Activated naive CD4-positive, alpha-beta T cell treated with anti-CD3 and anti-CD28 coated beads, Interleukin-2, amount 10 ng/mL, durations not matched to agents 7 days and 5 days (primary cell): ENCODE measurements at regions not wholly inside any gene's neighbourhood (a gene's known extent, or its start where the extent isn't known, plus 50 kb on each side); places are given as distances from the start of the nearest gene placed in this dataset.
A peak's percentile ranks its signal among the peaks of the same experiment; 100 is the strongest.

ENCODE experiments used
- CTCF ChIA-PET: fragments of 350-600 bp; sonication (Branson Sonifier 250); formaldehyde crosslinking; loops from one replicate; lab custom pipeline; 2021; ENCODE audit warnings: antibody characterized with exemption; lab: Charles Lee
- DNase-seq: peaks from one replicate; pipeline ENCODE4 v3.0.0-alpha.2; 2020
- H3K27ac Mint-ChIP-seq: one replicate; pipeline ENCODE4 v1.8.0; 2021; ENCODE audit warnings: mild to moderate bottlenecking, moderate library complexity, mixed read lengths
- H3K27me3 Mint-ChIP-seq: one replicate; pipeline ENCODE4 v1.8.0; 2021; ENCODE audit warnings: mild to moderate bottlenecking, mixed read lengths
- H3K36me3 Mint-ChIP-seq: one replicate; pipeline ENCODE4 v1.8.0; 2021; ENCODE audit warnings: mixed read lengths
- H3K4me1 Mint-ChIP-seq: one replicate; pipeline ENCODE4 v1.8.0; 2021; ENCODE audit warnings: mixed read lengths
- H3K4me3 Mint-ChIP-seq: one replicate; pipeline ENCODE4 v1.8.0; 2021; ENCODE audit warnings: mild to moderate bottlenecking, moderate library complexity, mixed read lengths
- H3K9me3 Mint-ChIP-seq: one replicate; pipeline ENCODE4 v1.8.0; 2021; ENCODE audit warnings: mixed read lengths

GRCh38 chr17:73772107-73772705 lies 128.0 kb upstream of the SDK2 start:
- DNase-seq = no peak
- Mint-ChIP-seq H3K4me1 (no peaks in the 10 kb centered on the region), H3K4me3 (no peak overlapping the region), H3K9me3 (no peaks in the 10 kb centered on the region), H3K36me3 (no peaks in the 10 kb centered on the region), H3K27me3 (peaks cover 23% of the 10 kb centered on the region), H3K27ac (no peak overlapping the region)
- CTCF ChIA-PET = no interaction called here

DNA sequence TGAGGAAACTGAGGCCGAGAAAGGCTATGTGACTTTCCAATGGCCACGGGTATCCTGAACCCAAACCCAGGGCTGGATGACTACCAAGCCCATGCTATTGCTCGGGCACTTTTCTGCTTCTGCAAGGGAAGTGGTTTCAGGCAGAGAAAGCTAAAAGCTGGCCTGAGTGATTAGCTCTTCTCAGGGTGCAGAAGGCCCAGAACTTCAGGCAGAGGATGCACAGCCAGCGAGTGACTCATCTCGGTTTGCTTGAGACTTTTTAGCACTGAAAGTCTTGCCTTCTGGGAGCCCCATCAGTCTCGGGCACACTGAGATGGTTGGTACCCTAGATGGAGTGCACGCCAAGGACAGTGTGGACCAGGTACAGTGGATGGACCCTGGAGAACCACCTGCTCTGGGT lies 129.5 kb upstream of the SDK2 start:
- H3K27me3 Mint-ChIP-seq = peaks cover 18% of the 10 kb centered on the region

DNA sequence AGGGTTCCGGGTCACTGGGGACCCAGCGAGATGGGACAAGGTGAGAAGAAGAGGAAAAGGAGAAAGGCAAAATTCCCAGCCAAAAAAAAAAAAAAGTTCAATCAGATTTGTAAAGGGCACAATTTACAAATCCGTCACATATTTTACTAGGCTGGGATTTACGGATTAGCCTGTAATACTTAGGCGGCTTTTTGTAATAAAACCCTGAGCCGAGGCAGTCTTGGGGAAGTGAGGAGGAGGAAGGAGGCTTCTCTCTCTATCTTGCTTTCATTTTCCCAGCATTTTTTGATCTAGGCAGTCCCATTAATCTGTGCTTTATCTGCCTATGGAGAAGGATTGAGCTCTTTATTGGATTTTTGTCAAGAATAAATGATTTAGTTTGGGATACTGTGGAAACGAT lies 130.6 kb upstream of the SDK2 start:
- Mint-ChIP-seq H3K27ac (no peak overlapping the region), H3K4me1 (no peaks in the 10 kb centered on the region), H3K36me3 (no peaks in the 10 kb centered on the region), H3K4me3 (no peak overlapping the region), H3K27me3 (peaks cover 12% of the 10 kb centered on the region), H3K9me3 (no peaks in the 10 kb centered on the region)
- CTCF ChIA-PET = no interaction called here
- DNase-seq = no peak

More for the DNA sequence above, 129.5 kb upstream of the SDK2 start:
- CTCF ChIA-PET = no interaction called here
- DNase-seq = no peak
- H3K27ac Mint-ChIP-seq = no peak overlapping the region
- no peak overlapping the region for H3K4me3 Mint-ChIP-seq
- H3K36me3 Mint-ChIP-seq = no peaks in the 10 kb centered on the region
- H3K4me1 Mint-ChIP-seq = no peaks in the 10 kb centered on the region
- no peaks in the 10 kb centered on the region for H3K9me3 Mint-ChIP-seq

DNA sequence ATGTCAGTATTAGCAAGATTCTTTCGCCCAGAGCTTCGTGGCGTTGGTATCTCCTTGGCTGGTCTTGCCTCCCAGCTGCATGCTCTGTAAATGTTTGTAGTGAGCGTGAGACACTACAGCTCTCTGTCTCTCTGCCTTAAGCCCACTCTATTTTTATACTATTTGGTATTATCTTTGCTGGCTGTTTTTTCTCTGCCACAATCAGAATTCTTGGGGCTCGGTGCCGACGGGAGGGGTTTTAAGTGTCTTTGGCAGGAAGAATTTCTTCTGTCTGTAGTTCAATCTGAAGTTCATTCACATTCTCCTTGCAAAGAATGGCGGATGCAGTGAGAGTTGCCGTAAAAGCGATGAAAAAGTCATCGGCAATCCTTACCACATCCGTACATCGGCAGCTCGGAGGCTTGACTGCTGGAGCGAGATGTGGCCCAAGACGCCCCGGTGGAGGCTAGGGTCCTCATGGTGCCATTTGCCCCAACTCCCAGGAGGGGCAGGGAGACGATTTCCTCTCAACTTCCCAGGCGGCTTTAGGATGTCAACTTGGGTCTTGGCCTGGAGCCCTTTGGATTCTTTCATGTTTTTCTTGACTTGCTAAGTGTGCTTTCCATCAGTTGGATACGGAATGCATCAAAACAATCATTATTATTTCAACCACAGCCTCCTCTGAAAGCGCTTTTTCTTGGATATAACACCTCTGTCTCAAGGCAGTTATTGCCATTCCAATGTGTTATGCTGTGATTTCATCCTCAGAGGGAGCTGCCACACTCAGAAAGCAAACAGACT lies 132.3 kb upstream of the SDK2 start:
- DNase-seq = no peak
- no peaks in the 10 kb centered on the region for H3K36me3 Mint-ChIP-seq
- CTCF ChIA-PET = no interaction called here
- H3K27me3 Mint-ChIP-seq = peaks cover 8% of the 10 kb centered on the region
- H3K4me1 Mint-ChIP-seq = no peaks in the 10 kb centered on the region
- no peaks in the 10 kb centered on the region for H3K9me3 Mint-ChIP-seq
- no peak overlapping the region for H3K27ac Mint-ChIP-seq
- no peak overlapping the region for H3K4me3 Mint-ChIP-seq

DNA sequence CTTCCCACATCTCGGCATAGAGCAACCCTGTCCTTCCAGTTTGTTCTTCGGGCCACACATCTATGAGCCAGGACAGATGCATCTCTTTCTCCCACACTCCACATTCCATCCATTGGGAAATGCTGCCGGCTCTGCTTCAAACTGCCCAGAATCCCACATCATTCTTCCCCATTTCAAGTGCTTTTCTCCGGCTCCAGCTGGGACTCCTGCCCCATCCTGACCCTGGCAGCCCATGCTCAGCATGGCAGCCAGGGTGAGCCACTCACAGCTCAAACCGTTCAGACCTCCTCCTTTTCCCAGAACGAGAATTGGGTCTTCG lies 132.8 kb upstream of the SDK2 start:
- H3K27ac Mint-ChIP-seq = no peak overlapping the region
- DNase-seq = no peak
- peaks cover 5% of the 10 kb centered on the region for H3K4me1 Mint-ChIP-seq
- no peaks in the 10 kb centered on the region for H3K36me3 Mint-ChIP-seq
- H3K9me3 Mint-ChIP-seq = no peaks in the 10 kb centered on the region
- H3K27me3 Mint-ChIP-seq = peaks cover 8% of the 10 kb centered on the region
- CTCF ChIA-PET = no interaction called here
- no peak overlapping the region for H3K4me3 Mint-ChIP-seq

GRCh38 chr17:73782231-73782630 lies 138.0 kb upstream of the SDK2 start:
- CTCF ChIA-PET = interaction anchor here (0.6 kb wide), 1 partner anchor 30 kb away, joined by 3 read pairs; no protein-coding TSS in a partner anchor
- Mint-ChIP-seq H3K4me1 (peaks cover 15% of the 10 kb centered on the region), H3K27me3 (peaks cover 38% of the 10 kb centered on the region), H3K36me3 (no peaks in the 10 kb centered on the region), H3K9me3 (no peaks in the 10 kb centered on the region), H3K27ac (no peak overlapping the region), H3K4me3 (no peak overlapping the region)
- DNase-seq = no peak

DNA sequence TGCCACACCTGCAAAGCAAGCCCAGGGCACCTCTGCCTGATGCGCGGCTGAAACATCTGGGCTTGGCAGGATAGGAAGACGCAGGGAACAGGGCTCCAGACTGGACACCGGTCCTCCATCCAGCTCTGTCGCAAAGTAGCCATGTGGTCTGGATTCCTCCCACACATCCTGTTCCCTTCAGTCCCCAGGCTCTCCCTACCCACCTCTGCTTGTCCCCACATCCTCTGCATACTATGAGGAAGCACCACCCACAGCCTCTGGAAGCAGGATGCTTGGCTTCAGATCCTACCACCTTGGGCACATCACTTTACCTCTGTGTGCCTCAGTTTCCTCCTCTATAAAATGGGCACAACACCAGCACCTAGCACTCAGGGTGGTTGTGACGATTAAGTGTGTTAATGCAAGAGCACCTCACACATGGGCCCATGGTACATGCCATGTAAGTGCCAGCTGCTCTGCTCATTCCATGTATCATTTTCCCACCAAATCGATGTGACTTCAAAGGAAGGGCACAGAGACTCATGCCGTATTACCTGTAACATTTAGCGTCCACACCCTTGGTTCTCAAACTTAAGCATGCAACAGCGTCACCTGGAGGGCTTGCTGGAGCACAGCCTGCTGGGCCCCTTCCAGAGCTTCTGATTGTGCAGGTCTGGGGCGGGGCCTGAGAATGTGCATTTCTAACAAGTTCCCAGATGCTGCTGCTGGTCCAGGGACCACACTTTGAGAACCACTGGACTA lies 138.6 kb upstream of the SDK2 start:
- DNase-seq = peak; percentile 30
- Mint-ChIP-seq H3K27me3 (peaks cover 43% of the 10 kb centered on the region), H3K4me3 (no peak overlapping the region), H3K4me1 (peaks cover 15% of the 10 kb centered on the region), H3K9me3 (no peaks in the 10 kb centered on the region), H3K27ac (peak overlapping the region; percentile 28), H3K36me3 (no peaks in the 10 kb centered on the region)
- CTCF ChIA-PET = interaction anchor here (0.6 kb wide), 1 partner anchor 30 kb away, joined by 3 read pairs; no protein-coding TSS in a partner anchor

DNA sequence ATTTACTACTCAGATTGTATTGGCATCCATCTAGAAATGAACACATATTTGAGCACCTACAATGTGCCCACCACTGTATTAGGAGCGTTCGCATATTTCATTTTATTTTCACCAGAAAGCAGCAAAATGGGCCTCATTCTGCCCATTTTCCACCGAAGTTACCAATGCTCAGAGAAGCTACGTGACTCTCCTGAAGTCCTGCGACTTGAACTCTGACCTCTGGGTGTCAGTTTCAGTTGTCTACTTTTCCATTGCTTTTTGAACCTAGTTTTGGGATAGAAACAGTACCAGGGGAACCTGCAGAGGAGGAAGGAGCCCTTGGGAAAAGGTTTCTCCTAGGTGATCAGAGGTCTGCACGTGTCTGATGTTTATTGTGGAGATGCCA lies 139.1 kb upstream of the SDK2 start:
- Mint-ChIP-seq H3K9me3 (no peaks in the 10 kb centered on the region), H3K36me3 (no peaks in the 10 kb centered on the region), H3K4me3 (no peak overlapping the region), H3K27ac (peak overlapping the region; percentile 28), H3K27me3 (peaks cover 45% of the 10 kb centered on the region), H3K4me1 (peaks cover 15% of the 10 kb centered on the region)
- no peak for DNase-seq
- CTCF ChIA-PET = no interaction called here

- H3K4me3 Mint-ChIP-seq = no peak overlapping the region
- no peak for DNase-seq
- H3K9me3 Mint-ChIP-seq = no peaks in the 10 kb centered on the region
- peaks cover 15% of the 10 kb centered on the region for H3K4me1 Mint-ChIP-seq
- H3K27ac Mint-ChIP-seq = peak overlapping the region; percentile 39
- H3K36me3 Mint-ChIP-seq = no peaks in the 10 kb centered on the region
- CTCF ChIA-PET = no interaction called here
- peaks cover 45% of the 10 kb centered on the region for H3K27me3 Mint-ChIP-seq
Observed at GRCh38 chr17:73783945-73784603, 139.8 kb upstream of the SDK2 start.

- Mint-ChIP-seq H3K36me3 (no peaks in the 10 kb centered on the region), H3K27ac (no peak overlapping the region), H3K4me1 (peaks cover 15% of the 10 kb centered on the region), H3K4me3 (no peak overlapping the region), H3K27me3 (peaks cover 48% of the 10 kb centered on the region), H3K9me3 (no peaks in the 10 kb centered on the region)
- no peak for DNase-seq
- CTCF ChIA-PET = no interaction called here
Observed at GRCh38 chr17:73785496-73785895, 141.3 kb upstream of the SDK2 start.

- Mint-ChIP-seq H3K9me3 (no peaks in the 10 kb centered on the region), H3K4me1 (peaks cover 15% of the 10 kb centered on the region), H3K27me3 (peaks cover 55% of the 10 kb centered on the region), H3K27ac (no peak overlapping the region), H3K36me3 (no peaks in the 10 kb centered on the region), H3K4me3 (no peak overlapping the region)
- DNase-seq = no peak
- CTCF ChIA-PET = no interaction called here
Observed at GRCh38 chr17:73785958-73786743, 141.9 kb upstream of the SDK2 start.

GRCh38 chr17:73787076-73788059 lies 143.1 kb upstream of the SDK2 start:
- no peak overlapping the region for H3K4me3 Mint-ChIP-seq
- peaks cover 7% of the 10 kb centered on the region for H3K4me1 Mint-ChIP-seq
- no peak overlapping the region for H3K27ac Mint-ChIP-seq
- peaks cover 55% of the 10 kb centered on the region for H3K27me3 Mint-ChIP-seq
- CTCF ChIA-PET = no interaction called here
- no peaks in the 10 kb centered on the region for H3K9me3 Mint-ChIP-seq
- DNase-seq = no peak
- H3K36me3 Mint-ChIP-seq = no peaks in the 10 kb centered on the region

DNA sequence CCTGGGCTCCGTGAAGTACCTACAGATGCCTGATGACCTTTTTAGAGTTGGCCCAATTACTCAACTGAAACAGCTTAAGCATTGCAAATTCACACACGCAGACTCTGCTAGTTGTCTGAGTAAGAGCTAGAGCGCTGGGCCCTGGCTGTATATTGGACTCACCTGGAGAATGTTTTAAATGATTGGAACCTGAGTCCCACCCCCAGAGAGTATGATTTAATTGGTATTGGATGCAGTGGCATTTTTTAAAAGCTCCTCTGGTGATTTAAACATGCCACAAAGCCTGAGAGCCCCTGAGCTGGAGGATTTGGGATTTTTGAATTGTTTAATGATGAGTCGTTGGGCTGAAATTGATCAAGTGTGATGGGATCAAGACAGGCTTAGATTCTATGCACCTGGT lies 143.9 kb upstream of the SDK2 start:
- Mint-ChIP-seq H3K36me3 (no peaks in the 10 kb centered on the region), H3K27me3 (peaks cover 51% of the 10 kb centered on the region), H3K9me3 (no peaks in the 10 kb centered on the region), H3K4me3 (no peak overlapping the region), H3K27ac (no peak overlapping the region), H3K4me1 (no peaks in the 10 kb centered on the region)
- CTCF ChIA-PET = no interaction called here
- no peak for DNase-seq
